ENCODE measurements at regions not wholly inside any gene's neighbourhood (a gene's known extent, or its start where the extent isn't known, plus 50 kb on each side); places are given as distances from the start of the nearest gene placed in this dataset.

GRCh38 chr9:115980502-115980901 is 173.1 kb upstream of the PAPPA start:
- intact Hi-C loops (cut with DNase I), result loop anchor here in 1 of 10 donors (10.0 kb wide), 1 partner anchor 76 kb away; no protein-coding TSS in a partner anchor
- H3K27me3 ChIP-seq, result no peaks in the 10 kb centered on the region
- TF ChIP-seq CTCF (IDR thresholded peaks at IDR 0.05), result no peak
- TF ChIP-seq POLR2A (IDR thresholded peaks at IDR 0.05), result no peak
- peaks cover 0 to 5% (median 0%) of the 10 kb centered on the region in 12 donors for H3K9me3 ChIP-seq
- no peak for ATAC-seq
- H3K36me3 ChIP-seq, result no peaks in the 10 kb centered on the region
- H3K27ac ChIP-seq, result no peak overlapping the region
- no peak for DNase-seq
- WGBS, 4 donors, result 85 to 92% (median 90%) methylated on average over 1 of the region's 1 CpG
- H3K4me1 ChIP-seq, result peaks cover 0 to 6% (median 0%) of the 10 kb centered on the region in 12 donors
- no peak overlapping the region for H3K4me3 ChIP-seq

- H3K27me3 ChIP-seq, result no peaks in the 10 kb centered on the region
- no peak overlapping the region for H3K27ac ChIP-seq
- ATAC-seq, result no peak
- H3K4me3 ChIP-seq, result no peak overlapping the region
- no peak for TF ChIP-seq POLR2A (IDR thresholded peaks at IDR 0.05)
- TF ChIP-seq CTCF (IDR thresholded peaks at IDR 0.05), result no peak
- intact Hi-C loops (cut with DNase I), result loop anchor here in 1 of 10 donors (10.0 kb wide), 1 partner anchor 76 kb away; no protein-coding TSS in a partner anchor
- peaks cover 0 to 4% (median 0%) of the 10 kb centered on the region in 12 donors for H3K9me3 ChIP-seq
- DNase-seq, result no peak
- no peaks in the 10 kb centered on the region for H3K36me3 ChIP-seq
- WGBS, 4 donors, result 82 to 84% (median 82%) methylated on average over 4 of the region's 4 CpGs
- peaks cover 0 to 6% (median 0%) of the 10 kb centered on the region in 12 donors for H3K4me1 ChIP-seq
These were observed 172.6 kb upstream of the PAPPA start for GRCh38 chr9:115980976-115981375.

GRCh38 chr9:115983366-115983765 is 170.2 kb upstream of the PAPPA start:
- H3K9me3 ChIP-seq, result no peaks in the 10 kb centered on the region
- no peak for DNase-seq
- no peak overlapping the region for H3K4me3 ChIP-seq
- H3K4me1 ChIP-seq, result peaks cover 0 to 5% (median 0%) of the 10 kb centered on the region in 12 donors
- no peaks in the 10 kb centered on the region for H3K36me3 ChIP-seq
- H3K27me3 ChIP-seq, result no peaks in the 10 kb centered on the region
- intact Hi-C loops (cut with DNase I), result loop anchor here in 1 of 10 donors (10.0 kb wide), 1 partner anchor 79 kb away; no protein-coding TSS in a partner anchor
- no peak overlapping the region for H3K27ac ChIP-seq
- ATAC-seq, result no peak
- no peak for TF ChIP-seq POLR2A (IDR thresholded peaks at IDR 0.05)
- TF ChIP-seq CTCF (IDR thresholded peaks at IDR 0.05), result no peak
- 92 to 96% (median 92%) methylated on average over 6 of the region's 6 CpGs for WGBS, 4 donors

GRCh38 chr9:115985657-115986056 is 167.9 kb upstream of the PAPPA start:
- ATAC-seq (no peak), DNase-seq (no peak)
- no peaks in the 10 kb centered on the region for H3K9me3 ChIP-seq
- H3K4me3 ChIP-seq, result no peak overlapping the region
- WGBS, 4 donors, result 82 to 88% (median 85%) methylated on average over 1 of the region's 1 CpG
- no peaks in the 10 kb centered on the region for H3K36me3 ChIP-seq
- H3K27me3 ChIP-seq, result no peaks in the 10 kb centered on the region
- H3K4me1 ChIP-seq, result no peaks in the 10 kb centered on the region
- TF ChIP-seq CTCF (IDR thresholded peaks at IDR 0.05) (no peak), POLR2A (IDR thresholded peaks at IDR 0.05) (no peak)
- no peak overlapping the region for H3K27ac ChIP-seq
- intact Hi-C loops (cut with DNase I), result loop anchor here in 1 of 10 donors (10.0 kb wide), 1 partner anchor 81 kb away; no protein-coding TSS in a partner anchor
